Gastrocnemius medialis (tissue), 4 donors: ENCODE measurements at regions not wholly inside any gene's neighbourhood (a gene's known extent, or its start where the extent isn't known, plus 50 kb on each side); places are given as distances from the start of the nearest gene placed in this dataset.
"Not testable (repeated sequence)": the region's sequence is repeated elsewhere in the genome, so short reads cannot be mapped to it uniquely, and the experiment has no call there.

Source experiments
- CTCF ChIP-seq, 5 experiments: fragments of 450-650 bp in 3 of 5; fragments of 200-600 bp in 2 of 5; sonication (generic) in 2 of 5; IDR thresholded peaks in 4 of 5; conservative IDR thresholded peaks in 1 of 5; 1 replicate in 4 of 5; 2 replicates in 1 of 5; pipeline ENCODE4 v1.5.1; 2016 to 2019; ENCODE audit warnings: antibody characterized with exemption in 5 of 5, mild to moderate bottlenecking in 3 of 5, moderate library complexity in 3 of 5
- POLR2A ChIP-seq, 2 donors: fragments of 450-650 bp; IDR thresholded peaks; one replicate each; pipeline ENCODE4 v1.6.1; 2017; ENCODE audit warnings: antibody characterized with exemption in 2 of 2, mild to moderate bottlenecking in 2 of 2, moderate library complexity in 2 of 2

GRCh38 chr1:38479662-38480061 lies 379.9 kb downstream of the RRAGC start:
- TF ChIP-seq POLR2A (IDR thresholded peaks at IDR 0.05); CTCF (IDR thresholded peaks at IDR 0.05 in 4 of 5, conservative IDR thresholded peaks at IDR 0.05 in 1 of 5): not testable (repeated sequence)
